BJ (cell line): ENCODE measurements at regions not wholly inside any gene's neighbourhood (a gene's known extent, or its start where the extent isn't known, plus 50 kb on each side); places are given as distances from the start of the nearest gene placed in this dataset.

Experiments used
- CTCF ChIA-PET: fragments of 350-600 bp; formaldehyde crosslinking; extraction: SDS; loops from one replicate; lab custom pipeline; 2021; ENCODE audit warnings: antibody characterized with exemption, inconsistent platforms; lab: Yijun Ruan, JAX
- POLR2A ChIA-PET: fragments of 300-600 bp; sonication (Branson Sonifier 250); formaldehyde crosslinking; extraction: SDS; loops from one replicate; lab custom pipeline; 2021; ENCODE audit warnings: antibody characterized with exemption; lab: Charles Lee
- DNase-seq: peaks from one replicate; pipeline ENCODE4 v3.0.0-alpha.2; 2011; ENCODE audit warnings: low read depth
- H3K27me3 ChIP-seq: 2 replicates; pipeline ENCODE4 v1.6.0; 2011; ENCODE audit warnings: low read length; ENCODE audit not compliant: control insufficient read depth, insufficient read depth
- H3K36me3 ChIP-seq: 2 replicates; pipeline ENCODE4 v1.5.1; 2011; ENCODE audit warnings: low read length; ENCODE audit not compliant: control insufficient read depth, insufficient read depth
- H3K4me3 ChIP-seq: 2 replicates; pipeline ENCODE4 v1.5.1; 2011; ENCODE audit warnings: low read depth, mild to moderate bottlenecking, control low read depth, low read length
- TF ChIP-seq, protein P1 (sequence below): IDR thresholded peaks from 2 replicates; pipeline ENCODE4 v1.5.1; 2011; ENCODE audit warnings: low read depth, mild to moderate bottlenecking, control low read depth, inconsistent platforms, low read length, moderate library complexity; ENCODE audit not compliant: insufficient read depth

- H3K27me3 ChIP-seq, result no peaks in the 10 kb centered on the region
- CTCF ChIA-PET, result no interaction called here
- H3K36me3 ChIP-seq, result no peaks in the 10 kb centered on the region
- POLR2A ChIA-PET, result no interaction called here
- DNase-seq, result no peak
- H3K4me3 ChIP-seq, result no peak overlapping the region
- TF ChIP-seq, protein P1, sequence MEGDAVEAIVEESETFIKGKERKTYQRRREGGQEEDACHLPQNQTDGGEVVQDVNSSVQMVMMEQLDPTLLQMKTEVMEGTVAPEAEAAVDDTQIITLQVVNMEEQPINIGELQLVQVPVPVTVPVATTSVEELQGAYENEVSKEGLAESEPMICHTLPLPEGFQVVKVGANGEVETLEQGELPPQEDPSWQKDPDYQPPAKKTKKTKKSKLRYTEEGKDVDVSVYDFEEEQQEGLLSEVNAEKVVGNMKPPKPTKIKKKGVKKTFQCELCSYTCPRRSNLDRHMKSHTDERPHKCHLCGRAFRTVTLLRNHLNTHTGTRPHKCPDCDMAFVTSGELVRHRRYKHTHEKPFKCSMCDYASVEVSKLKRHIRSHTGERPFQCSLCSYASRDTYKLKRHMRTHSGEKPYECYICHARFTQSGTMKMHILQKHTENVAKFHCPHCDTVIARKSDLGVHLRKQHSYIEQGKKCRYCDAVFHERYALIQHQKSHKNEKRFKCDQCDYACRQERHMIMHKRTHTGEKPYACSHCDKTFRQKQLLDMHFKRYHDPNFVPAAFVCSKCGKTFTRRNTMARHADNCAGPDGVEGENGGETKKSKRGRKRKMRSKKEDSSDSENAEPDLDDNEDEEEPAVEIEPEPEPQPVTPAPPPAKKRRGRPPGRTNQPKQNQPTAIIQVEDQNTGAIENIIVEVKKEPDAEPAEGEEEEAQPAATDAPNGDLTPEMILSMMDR, result no peak
These were observed 164.8 kb downstream of the DUSP6 start for GRCh38 chr12:89187507-89187906.

- Histone ChIP-seq H3K4me3 (no peak overlapping the region), H3K36me3 (no peaks in the 10 kb centered on the region), H3K27me3 (no peaks in the 10 kb centered on the region)
- POLR2A ChIA-PET, result no interaction called here
- no peak for DNase-seq
- CTCF ChIA-PET, result interaction anchor here (0.6 kb wide), 1 partner anchor 150 kb away, joined by 3 read pairs; no protein-coding TSS in a partner anchor
- TF ChIP-seq, protein P1, result no peak
These were observed 166.4 kb downstream of the DUSP6 start for GRCh38 chr12:89185889-89186288.

GRCh38 chr12:89185181-89185580 is 167.1 kb downstream of the DUSP6 start:
- H3K36me3 ChIP-seq, result no peaks in the 10 kb centered on the region
- CTCF ChIA-PET, result interaction anchor here (1.1 kb wide), 1 partner anchor 8 kb away, joined by 4 read pairs; no protein-coding TSS in a partner anchor
- POLR2A ChIA-PET, result no interaction called here
- no peaks in the 10 kb centered on the region for H3K27me3 ChIP-seq
- TF ChIP-seq, protein P1, result no peak
- H3K4me3 ChIP-seq, result no peak overlapping the region
- DNase-seq, result no peak

DNA sequence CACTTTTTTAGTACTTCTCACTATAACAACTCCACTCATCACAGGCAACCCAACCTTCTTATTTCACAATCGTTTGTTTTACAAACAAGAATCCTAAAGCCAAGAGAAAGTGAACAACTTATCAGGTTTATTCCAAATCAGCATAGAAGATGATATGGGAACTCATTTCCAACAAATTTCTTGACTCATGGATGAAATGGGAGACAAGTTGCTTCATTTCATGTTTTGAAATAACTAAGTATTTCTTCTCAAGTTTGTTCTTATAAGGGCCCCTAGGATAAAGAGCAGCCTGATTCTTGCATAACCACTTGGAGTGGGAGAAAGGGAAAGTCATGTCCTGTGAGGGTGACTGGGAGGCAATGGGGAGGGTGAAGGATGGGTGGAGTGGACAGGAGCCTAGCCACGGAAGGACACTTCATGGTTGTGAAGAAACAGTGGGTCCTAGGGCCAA is 168.3 kb downstream of the DUSP6 start:
- CTCF ChIA-PET, result no interaction called here
- POLR2A ChIA-PET, result no interaction called here
- no peak for DNase-seq
- TF ChIP-seq, protein P1, result no peak
- no peak overlapping the region for H3K4me3 ChIP-seq
- H3K36me3 ChIP-seq, result no peaks in the 10 kb centered on the region
- no peaks in the 10 kb centered on the region for H3K27me3 ChIP-seq

DNA sequence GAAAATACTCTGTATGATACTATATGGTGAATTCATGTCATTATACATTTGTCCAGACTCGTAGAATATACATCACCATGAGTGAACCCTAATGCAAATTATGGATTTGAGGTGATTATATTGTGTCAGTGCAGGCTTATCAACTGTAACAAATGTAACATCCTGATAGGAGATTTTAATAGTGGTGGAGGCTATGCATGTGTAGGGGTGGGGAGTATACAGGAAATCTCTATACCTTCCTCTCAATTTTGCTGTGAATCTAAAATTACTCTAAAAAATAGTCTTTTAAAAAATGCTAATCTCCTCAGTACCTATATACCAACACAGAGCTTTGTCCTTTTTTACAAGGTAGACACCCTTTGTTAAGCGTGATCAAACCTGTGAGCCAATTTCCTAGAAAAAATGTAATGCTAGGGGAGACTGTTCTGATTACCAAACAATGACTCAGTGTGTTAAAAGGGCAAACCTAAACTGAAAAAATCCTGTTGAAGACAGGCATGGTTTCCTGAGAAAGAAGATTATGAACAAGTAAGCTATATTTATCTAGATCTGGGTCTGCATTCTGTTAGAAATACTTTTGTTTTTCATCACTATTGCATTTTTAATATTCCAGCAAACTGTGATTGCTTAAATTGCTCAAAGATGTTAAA is 170.9 kb downstream of the DUSP6 start:
- TF ChIP-seq, protein P1, result no peak
- POLR2A ChIA-PET, result no interaction called here
- CTCF ChIA-PET, result no interaction called here
- H3K4me3 ChIP-seq, result no peak overlapping the region
- DNase-seq, result peak; percentile 69
- H3K36me3 ChIP-seq, result no peaks in the 10 kb centered on the region
- H3K27me3 ChIP-seq, result no peaks in the 10 kb centered on the region
